ENCODE measurements at regions not wholly inside any gene's neighbourhood (a gene's known extent, or its start where the extent isn't known, plus 50 kb on each side); places are given as distances from the start of the nearest gene placed in this dataset.

DNA sequence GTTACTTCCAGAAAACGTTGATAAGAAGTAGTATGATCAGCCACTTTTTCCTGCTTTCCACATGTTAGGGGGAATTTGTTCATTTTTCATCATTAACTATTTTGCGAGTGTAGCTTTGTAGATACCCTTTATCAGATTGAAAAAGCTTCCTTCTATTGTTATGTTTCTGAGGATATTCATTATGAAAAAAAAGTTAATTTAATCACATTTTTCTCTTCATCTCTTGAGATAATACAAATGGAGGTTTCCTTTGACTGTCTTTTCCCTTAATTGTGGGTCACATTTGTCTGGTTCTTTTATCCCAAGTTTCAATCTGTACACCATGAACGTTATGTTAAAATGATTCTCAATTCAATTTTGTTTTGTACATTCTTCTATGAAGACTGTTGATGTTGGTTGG is 875.7 kb downstream of the SLC6A15 start:
- no peak overlapping the region for H2BK15ac ChIP-seq (ENCODE audit: low read length)
- no peaks in the 10 kb centered on the region for H3K79me1 ChIP-seq (ENCODE audit: low read depth, low read length)
- no peak overlapping the region for H3K4ac ChIP-seq (replicated peaks; ENCODE audit: insufficient read length, low read depth, low read length)
- H2AK5ac ChIP-seq (ENCODE audit: low read depth, low read length) = no peak overlapping the region
- POLR2A ChIA-PET (ENCODE audit: partially characterized antibody) = no interaction called here
- H2BK20ac ChIP-seq (ENCODE audit: low read length) = no peak overlapping the region
- no peaks in the 10 kb centered on the region for H3K23me2 ChIP-seq (ENCODE audit: low read depth, low read length)
- FAIRE-seq (peak; percentile 13), DNase-seq (ENCODE audit: low read depth in 1 of 2, low spot score in 2 of 2) (no peak)
- H3K36me3 ChIP-seq (ENCODE audit: control insufficient read depth in 2 of 4, insufficient read depth in 4 of 4, low read length in 3 of 4) = no peaks in the 10 kb centered on the region
- no peaks in the 10 kb centered on the region for H4K20me1 ChIP-seq (replicated peaks in 1 of 2; ENCODE audit: control insufficient read depth in 1 of 2, insufficient read depth in 2 of 2, low read length in 2 of 2)
- H3K23ac ChIP-seq (ENCODE audit: insufficient read length) = no peak overlapping the region
- no peak overlapping the region for H3K4me3 ChIP-seq (ENCODE audit: extremely low read depth in 1 of 4, insufficient read depth in 2 of 4, low read depth in 3 of 4, low read length in 4 of 4)
- H3K27me3 ChIP-seq (replicated peaks in 1 of 4; ENCODE audit: control insufficient read depth in 3 of 4, extremely low read depth in 1 of 4, insufficient read depth in 3 of 4, low read length in 3 of 4) = no peaks in the 10 kb centered on the region
- no peak overlapping the region for H3K4me2 ChIP-seq (ENCODE audit: insufficient read depth in 1 of 2, low read depth in 2 of 2, low read length in 2 of 2)
- H3K27ac ChIP-seq (ENCODE audit: low read depth, low read length) = no peak overlapping the region
- CTCF ChIA-PET (ENCODE audit: partially characterized antibody) = interaction anchor here (0.5 to 1.4 kb wide), 2 partner anchors 40 to 210 kb away, joined by 4 read pairs; no protein-coding TSS in a partner anchor
- H3K56ac ChIP-seq (replicated peaks; ENCODE audit: insufficient read length, low read depth, low read length) = no peak overlapping the region
- no peak overlapping the region for H2AFZ ChIP-seq (ENCODE audit: low read length)
- no peak overlapping the region for H3K14ac ChIP-seq (ENCODE audit: insufficient read length)
- no peak overlapping the region for H2BK5ac ChIP-seq (ENCODE audit: low read depth, low read length)
- H3K9me3 ChIP-seq (ENCODE audit: insufficient read depth in 2 of 2, low read depth in 1 of 2, low read length in 1 of 2) = no peaks in the 10 kb centered on the region
- H3K18ac ChIP-seq (ENCODE audit: extremely low read depth, low read length) = no peak overlapping the region
- H2BK120ac ChIP-seq (replicated peaks; ENCODE audit: low read depth, low read length) = no peak overlapping the region
- 98% methylated on average over 3 of the region's 3 CpGs; no CpG with 5 or more reads in 1 of the 2 experiments for WGBS, 2 experiments (ENCODE audit: extremely low coverage in 1 of 2, insufficient coverage in 1 of 2, insufficient read length in 1 of 2, insufficient replicate concordance in 2 of 2, low coverage in 1 of 2, low lambda C conversion rate in 2 of 2, missing lambda C conversion rate in 1 of 2)
- no peak overlapping the region for H4K91ac ChIP-seq (replicated peaks; ENCODE audit: insufficient read length, low read length)
- H3K79me2 ChIP-seq (ENCODE audit: control insufficient read depth in 1 of 2, insufficient read depth in 2 of 2, low read length in 2 of 2) = no peaks in the 10 kb centered on the region
- no peaks in the 10 kb centered on the region for H3K4me1 ChIP-seq (replicated peaks in 1 of 4; ENCODE audit: control insufficient read depth in 3 of 4, insufficient read depth in 4 of 4, low read length in 3 of 4)
- no peak overlapping the region for H2BK12ac ChIP-seq (ENCODE audit: low read depth, low read length)
- H4K8ac ChIP-seq (ENCODE audit: extremely low read depth, insufficient read depth, low read length) = no peak overlapping the region
- no peak overlapping the region for H4K5ac ChIP-seq (ENCODE audit: insufficient read length, low read depth, low read length)
- no peak overlapping the region for H3K9ac ChIP-seq (replicated peaks in 1 of 4; ENCODE audit: extremely low read depth in 1 of 4, low read depth in 3 of 4, low read length in 3 of 4)
- no peak for TF ChIP-seq RAD21 (IDR thresholded peaks at IDR 0.05 in 1 of 2, conservative IDR thresholded peaks at IDR 0.05 in 1 of 2; ENCODE audit: low read depth in 2 of 2, low read length in 2 of 2)
- TF ChIP-seq BCL11A (IDR thresholded peaks at IDR 0.05; ENCODE audit: low read depth in 2 of 2, low read length in 2 of 2) = no peak
- TF ChIP-seq ATF2 (IDR thresholded peaks at IDR 0.05; ENCODE audit: low read length) = no peak
- no peak for TF ChIP-seq EP300 (IDR thresholded peaks at IDR 0.05; ENCODE audit: borderline replicate concordance in 1 of 2, low read depth in 2 of 2, low read length in 2 of 2)
- TF ChIP-seq EZH2 (IDR thresholded peaks at IDR 0.05; ENCODE audit: low read depth, low read length, severe bottlenecking) = no peak
- no peak for TF ChIP-seq RBBP5 (IDR thresholded peaks at IDR 0.05; ENCODE audit: borderline replicate concordance, low read depth, low read length)
- TF ChIP-seq NANOG (IDR thresholded peaks at IDR 0.05; ENCODE audit: insufficient read depth, low read depth, low read length, poor library complexity, severe bottlenecking) = no peak
- no peak for TF ChIP-seq KDM4A (IDR thresholded peaks at IDR 0.05; ENCODE audit: low read depth, low read length, severe bottlenecking)
- TF ChIP-seq CEBPB (IDR thresholded peaks at IDR 0.05; ENCODE audit: low read depth, low read length) = no peak
- TF ChIP-seq, protein P1, sequence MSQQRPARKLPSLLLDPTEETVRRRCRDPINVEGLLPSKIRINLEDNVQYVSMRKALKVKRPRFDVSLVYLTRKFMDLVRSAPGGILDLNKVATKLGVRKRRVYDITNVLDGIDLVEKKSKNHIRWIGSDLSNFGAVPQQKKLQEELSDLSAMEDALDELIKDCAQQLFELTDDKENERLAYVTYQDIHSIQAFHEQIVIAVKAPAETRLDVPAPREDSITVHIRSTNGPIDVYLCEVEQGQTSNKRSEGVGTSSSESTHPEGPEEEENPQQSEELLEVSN (IDR thresholded peaks at IDR 0.05) = no peak
- no peak for TF ChIP-seq GTF2F1 (IDR thresholded peaks at IDR 0.05; ENCODE audit: borderline replicate concordance, low read depth, low read length)
- no peak for TF ChIP-seq CREB1 (IDR thresholded peaks at IDR 0.05)

All from H1 (cell line).